IMR-90 (cell line): ENCODE measurements at regions not wholly inside any gene's neighbourhood (a gene's known extent, or its start where the extent isn't known, plus 50 kb on each side); places are given as distances from the start of the nearest gene placed in this dataset.

Experiments used
- ATAC-seq: fragments of 200-7000 bp; cut with Tn5 transposase; 2 replicates; pipeline ENCODE4 v1.9.1; 2020; ENCODE audit warnings: low read depth, mild to moderate bottlenecking, moderate library complexity
- BruUV-seq: library from RNA; stranded (reverse); fragments of 400-500 nt; replicated peaks from 2 replicates; lab custom pipeline; 2021; lab: Mats Ljungman, UMichigan
- CTCF ChIA-PET: fragments of 300-600 bp; formaldehyde crosslinking; extraction: SDS; loops from one replicate; lab custom pipeline; 2021; ENCODE audit warnings: antibody characterized with exemption; lab: Yijun Ruan, JAX
- POLR2A ChIA-PET: fragments of 300-600 bp; sonication (Branson Sonifier 250); formaldehyde crosslinking; loops from one replicate; lab custom pipeline; 2022; ENCODE audit warnings: antibody characterized with exemption; ENCODE audit not compliant: unreplicated experiment; lab: Charles Lee
- DNase-seq: peaks from one replicate; pipeline ENCODE4 v3.0.0; 2013
- H2AFZ ChIP-seq: replicated peaks from 2 replicates; pipeline ENCODE3; 2013; ENCODE audit warnings: low read length, mild to moderate bottlenecking; ENCODE audit not compliant: poor library complexity
- H2AK5ac ChIP-seq: 2 replicates; pipeline ENCODE4 v1.6.1; 2013; ENCODE audit warnings: low read depth, low read length, inconsistent platforms
- H2AK9ac ChIP-seq: replicated peaks from 2 replicates; pipeline ENCODE3; 2013; ENCODE audit warnings: mild to moderate bottlenecking, low read depth, low read length, moderate library complexity; ENCODE audit not compliant: poor library complexity
- H2BK120ac ChIP-seq: 2 replicates; pipeline ENCODE4 v1.6.1; 2013; ENCODE audit warnings: low read depth, low read length, inconsistent platforms
- H2BK15ac ChIP-seq: 3 replicates; pipeline ENCODE4 v1.6.1; 2013; ENCODE audit warnings: low read depth, low read length, inconsistent platforms
- H2BK20ac ChIP-seq: 2 replicates; pipeline ENCODE4 v1.6.1; 2013; ENCODE audit warnings: low read depth, mild to moderate bottlenecking, inconsistent platforms, low read length, moderate library complexity
- H2BK5ac ChIP-seq: 2 replicates; pipeline ENCODE4 v1.6.1; 2013; ENCODE audit warnings: mild to moderate bottlenecking, low read depth, low read length, inconsistent platforms; ENCODE audit not compliant: poor library complexity, severe bottlenecking
- H3K14ac ChIP-seq: replicated peaks from 2 replicates; pipeline ENCODE4 v1.6.1; 2013; ENCODE audit warnings: low read depth, low read length, inconsistent platforms
- H3K18ac ChIP-seq: 2 replicates; pipeline ENCODE4 v1.6.1; 2013; ENCODE audit warnings: low read depth, low read length, control low read depth
- H3K23ac ChIP-seq: 2 replicates; pipeline ENCODE4 v1.6.1; 2013; ENCODE audit warnings: low read depth, low read length, inconsistent platforms
- H3K27ac ChIP-seq: 2 replicates; pipeline ENCODE4 v1.5.1; 2013; ENCODE audit warnings: mild to moderate bottlenecking, control low read depth, low read length; ENCODE audit not compliant: insufficient read depth
- H3K27me3 ChIP-seq: 2 replicates; pipeline ENCODE4 v1.6.1; 2013; ENCODE audit warnings: low read length; ENCODE audit not compliant: control insufficient read depth, insufficient read depth
- H3K36me3 ChIP-seq: 2 replicates; pipeline ENCODE4 v1.6.1; 2013; ENCODE audit warnings: low read length, mixed read lengths; ENCODE audit not compliant: control insufficient read depth, insufficient read depth
- H3K4ac ChIP-seq: 2 replicates; pipeline ENCODE4 v1.6.1; 2013; ENCODE audit warnings: low read depth, low read length, inconsistent platforms
- H3K4me1 ChIP-seq: 2 replicates; pipeline ENCODE4 v1.6.1; 2013; ENCODE audit warnings: low read length, mixed read lengths; ENCODE audit not compliant: control insufficient read depth, insufficient read depth
- H3K4me2 ChIP-seq: 2 replicates; pipeline ENCODE4 v1.6.1; 2013; ENCODE audit warnings: low read depth, mild to moderate bottlenecking, control low read depth, low read length, moderate library complexity
- H3K4me3 ChIP-seq: 2 replicates; pipeline ENCODE4 v1.5.1; 2013; ENCODE audit warnings: low read depth, mild to moderate bottlenecking, control low read depth, low read length, moderate library complexity; ENCODE audit not compliant: insufficient read depth
- H3K56ac ChIP-seq: 2 replicates; pipeline ENCODE4 v1.6.1; 2013; ENCODE audit warnings: low read length, inconsistent platforms; ENCODE audit not compliant: insufficient read depth; ENCODE audit errors: extremely low read depth
- H3K79me1 ChIP-seq, 2 experiments: 2 replicates each; pipeline ENCODE4 v1.6.1; 2013; ENCODE audit warnings: low read length in 2 of 2, inconsistent platforms in 1 of 2, low read depth in 1 of 2
- H3K9ac ChIP-seq: 2 replicates; pipeline ENCODE4 v1.6.1; 2013; ENCODE audit warnings: low read depth, low read length, control low read depth
- H3K9me1 ChIP-seq: 2 replicates; pipeline ENCODE4 v1.6.1; 2013; ENCODE audit warnings: low read length, inconsistent platforms; ENCODE audit not compliant: insufficient read depth
- H3K9me3 ChIP-seq: 2 replicates; pipeline ENCODE4 v1.6.1; 2013; ENCODE audit warnings: low read length; ENCODE audit not compliant: control insufficient read depth, insufficient read depth
- H4K20me1 ChIP-seq: 2 replicates; pipeline ENCODE4 v1.6.1; 2013; ENCODE audit warnings: low read length, inconsistent platforms; ENCODE audit not compliant: insufficient read depth
- H4K5ac ChIP-seq: 2 replicates; pipeline ENCODE4 v1.6.1; 2013; ENCODE audit warnings: mild to moderate bottlenecking, low read depth, low read length, control low read depth
- H4K8ac ChIP-seq, 2 experiments: 2 replicates each; pipeline ENCODE4 v1.6.1; 2013; ENCODE audit warnings: low read depth in 2 of 2, low read length in 2 of 2, control low read depth in 1 of 2, inconsistent platforms in 1 of 2
- H4K91ac ChIP-seq: 2 replicates; pipeline ENCODE4 v1.6.1; 2013; ENCODE audit warnings: low read depth, low read length, inconsistent platforms; ENCODE audit not compliant: insufficient read depth
- CTCF ChIP-seq: conservative IDR thresholded peaks from 2 replicates; pipeline ENCODE4 v1.5.1; 2012; ENCODE audit warnings: mild to moderate bottlenecking, low read depth, low read length, improper control_type of control experiment
- FOS ChIP-seq: fragments of 150-350 bp; IDR thresholded peaks from 2 replicates; pipeline ENCODE4 v1.6.1; 2016; ENCODE audit warnings: low read depth, low read length
- WGBS, 2 experiments: methylation state at CpG; one replicate each; pipeline versions ENCODE4 v1.1.5 to v1.1.7; 2013; ENCODE audit warnings: missing lambda C conversion rate in 2 of 2; ENCODE audit not compliant: insufficient read length in 1 of 2; ENCODE audit errors: extremely low coverage in 2 of 2; 5-methylcytosine and 5-hydroxymethylcytosine counted together
- dilution Hi-C: fragments of 300-500 bp; cut with HindIII; formaldehyde crosslinking; loops from one replicate; pipeline ENCODE4 v1.14.3; 2018; ENCODE audit warnings: low sequenced_read_pairs; ENCODE audit not compliant: unreplicated experiment
- in situ Hi-C: fragments of 300-500 bp; cut with MboI; formaldehyde crosslinking; loops from 3 replicates; pipeline ENCODE4 v1.14.3; 2019; ENCODE audit warnings: low sequenced_read_pairs, inconsistent platforms, mixed read lengths
- intact Hi-C: fragments of 100-400 bp; cut with micrococcal nuclease; formaldehyde crosslinking; loops from 2 replicates; pipeline ENCODE4 v1.10.0; 2022

- in situ Hi-C loops (no loop called here), intact Hi-C loops (no loop called here), dilution Hi-C loops (no loop called here)
- ChIA-PET CTCF (interaction anchor here (0.6 kb wide), 1 partner anchor 85 kb away, joined by 5 read pairs; no protein-coding TSS in a partner anchor), POLR2A (no interaction called here)
- Histone ChIP-seq H3K9me1 (peaks cover 8% of the 10 kb centered on the region; the same call in 1 of the 2 replicates), H2BK20ac (peak overlapping the region; percentile 21; the same call in 1 of the 2 replicates), H2BK5ac (peak overlapping the region; percentile 60), H3K14ac (peak overlapping the region; percentile 27), H2AK5ac (peak overlapping the region; percentile 81; the same call in 1 of the 2 replicates), H3K79me1 (no peaks in the 10 kb centered on the region), H3K4me3 (no peak overlapping the region), H3K27me3 (no peaks in the 10 kb centered on the region), H2BK120ac (no peak overlapping the region; the same call in 1 of the 2 replicates), H3K4me2 (no peak overlapping the region), H4K5ac (peak overlapping the region; percentile 85), H4K8ac (peak overlapping the region; percentile 25 to 31; a peak in 2 of 4 replicates), H3K4me1 (peaks cover 6% of the 10 kb centered on the region), H3K27ac (peak overlapping the region; percentile 65), H3K23ac (no peak overlapping the region), H3K56ac (no peak overlapping the region), H3K36me3 (no peaks in the 10 kb centered on the region), H2AFZ (no peak overlapping the region), H2BK15ac (peak overlapping the region; percentile 70; the same call in 1 of the 3 replicates), H3K4ac (peak overlapping the region; percentile 47; the same call in 1 of the 2 replicates), H4K20me1 (no peaks in the 10 kb centered on the region), H2AK9ac (no peak overlapping the region), H4K91ac (peak overlapping the region; percentile 60; the same call in 1 of the 2 replicates), H3K18ac (peak overlapping the region; percentile 89), H3K9me3 (no peaks in the 10 kb centered on the region), H3K9ac (no peak overlapping the region)
- BruUV-seq = no TSS peak
- DNase-seq = no peak
- TF ChIP-seq CTCF (no peak), FOS (no peak)
- WGBS, 2 experiments = 76% methylated on average over 2 of the region's 5 CpGs; no CpG with 5 or more reads in 1 of the 2 experiments
- ATAC-seq = no peak; the same call in 1 of the 2 replicates
Observed at GRCh38 chr1:67988066-67988465, 62.4 kb downstream of the DIRAS3 start.
